PC-9 (cell line): ENCODE measurements at regions not wholly inside any gene's neighbourhood (a gene's known extent, or its start where the extent isn't known, plus 50 kb on each side); places are given as distances from the start of the nearest gene placed in this dataset.
A peak's percentile ranks its signal among the peaks of the same experiment; 100 is the strongest.

Experiments used
- BruUV-seq: library from RNA; stranded (reverse); fragments of 400-500 nt; replicated peaks from 2 replicates; lab custom pipeline; 2021; lab: Mats Ljungman, UMichigan
- CTCF ChIA-PET: fragments of 300-600 bp; sonication (Branson Sonifier 250); formaldehyde crosslinking; loops from one replicate; lab custom pipeline; 2022; ENCODE audit warnings: antibody characterized with exemption; lab: Charles Lee
- POLR2A ChIA-PET: fragments of 300-600 bp; sonication (Branson Sonifier 250); formaldehyde crosslinking; loops from one replicate; lab custom pipeline; 2022; ENCODE audit warnings: antibody characterized with exemption; ENCODE audit not compliant: unreplicated experiment; lab: Charles Lee
- DNase-seq, 2 experiments: peaks; one replicate each; pipeline versions ENCODE4 v3.0.0 to v3.0.0-alpha.2; 2015 to 2022; ENCODE audit warnings: mixed read lengths in 1 of 2
- H2AFZ ChIP-seq: fragments of 200-600 bp; sonication (generic); 2 replicates; pipeline ENCODE4 v1.8.1; 2017; ENCODE audit warnings: antibody characterized with exemption
- H3F3A ChIP-seq: fragments of 200-600 bp; sonication (generic); 2 replicates; pipeline ENCODE4 v1.8.1; 2017; ENCODE audit warnings: antibody characterized with exemption, mild to moderate bottlenecking, low read depth; ENCODE audit not compliant: insufficient read depth
- H3K27ac ChIP-seq: fragments of 200-600 bp; sonication (generic); 2 replicates; pipeline ENCODE4 v1.6.1; 2016; ENCODE audit warnings: mixed run types
- H3K27me3 ChIP-seq: fragments of 200-600 bp; sonication (generic); 2 replicates; pipeline ENCODE4 v1.6.1; 2016; ENCODE audit warnings: low read depth, mixed run types; ENCODE audit not compliant: insufficient read depth
- H3K36me3 ChIP-seq: fragments of 200-600 bp; sonication (generic); 2 replicates; pipeline ENCODE4 v1.6.1; 2016; ENCODE audit warnings: low read depth, mixed run types
- H3K4me1 ChIP-seq: fragments of 200-600 bp; sonication (generic); replicated peaks from 2 replicates; pipeline ENCODE4 v1.6.1; 2016; ENCODE audit warnings: mixed run types; ENCODE audit not compliant: insufficient read depth
- H3K4me2 ChIP-seq: fragments of 200-600 bp; sonication (generic); 2 replicates; pipeline ENCODE4 v1.6.1; 2017; ENCODE audit warnings: mixed run types
- H3K4me3 ChIP-seq: fragments of 200-600 bp; sonication (generic); 2 replicates; pipeline ENCODE4 v1.6.1; 2016; ENCODE audit warnings: mixed run types
- H3K79me2 ChIP-seq: fragments of 200-600 bp; sonication (generic); 2 replicates; pipeline ENCODE4 v1.6.1; 2017; ENCODE audit warnings: low read depth, mixed run types
- H3K9me2 ChIP-seq: fragments of 200-600 bp; sonication (generic); 2 replicates; pipeline ENCODE4 v1.8.1; 2017; ENCODE audit warnings: mild to moderate bottlenecking; ENCODE audit not compliant: insufficient read depth
- H3K9me3 ChIP-seq: fragments of 200-600 bp; sonication (generic); 2 replicates; pipeline ENCODE4 v1.8.1; 2016; ENCODE audit warnings: low read depth; ENCODE audit not compliant: insufficient read depth
- H4K20me1 ChIP-seq: fragments of 200-600 bp; sonication (generic); 2 replicates; pipeline ENCODE4 v1.8.1; 2017; ENCODE audit not compliant: insufficient read depth
- EZH2 ChIP-seq: fragments of 200-600 bp; sonication (generic); IDR thresholded peaks from 2 replicates; pipeline ENCODE4 v1.8.0; 2017; ENCODE audit warnings: antibody characterized with exemption, low read depth
- intact Hi-C: fragments of 100-400 bp; cut with micrococcal nuclease; formaldehyde crosslinking; loops from one replicate; pipeline ENCODE4 v1.10.0; 2022; ENCODE audit not compliant: unreplicated experiment
- TF ChIP-seq, protein P1 (sequence below): fragments of 200-600 bp; sonication (generic); conservative IDR thresholded peaks from 2 replicates; pipeline ENCODE4 v1.6.1; 2017; ENCODE audit warnings: mixed run types, antibody characterized with exemption, mild to moderate bottlenecking, moderate library complexity

GRCh38 chr2:20537423-20538307 is 90.8 kb downstream of the RHOB start:
- Histone ChIP-seq H3K27ac (no peak overlapping the region), H3K27me3 (no peaks in the 10 kb centered on the region), H3K9me3 (no peaks in the 10 kb centered on the region), H3F3A (no peaks in the 10 kb centered on the region; the same call in 1 of the 2 replicates), H4K20me1 (no peaks in the 10 kb centered on the region), H3K4me2 (no peak overlapping the region), H3K4me1 (peaks cover 23% of the 10 kb centered on the region), H3K4me3 (no peak overlapping the region), H2AFZ (no peak overlapping the region), H3K36me3 (no peaks in the 10 kb centered on the region), H3K9me2 (no peaks in the 10 kb centered on the region), H3K79me2 (no peaks in the 10 kb centered on the region)
- DNase-seq = peak in 1 of 2 experiments; percentile 34
- CTCF ChIA-PET = no interaction called here
- BruUV-seq = no TSS peak
- POLR2A ChIA-PET = interaction anchor here (0.6 kb wide), 1 partner anchor 13 kb away, joined by 3 read pairs; no protein-coding TSS in a partner anchor
- no peak for TF ChIP-seq EZH2
- TF ChIP-seq, protein P1, sequence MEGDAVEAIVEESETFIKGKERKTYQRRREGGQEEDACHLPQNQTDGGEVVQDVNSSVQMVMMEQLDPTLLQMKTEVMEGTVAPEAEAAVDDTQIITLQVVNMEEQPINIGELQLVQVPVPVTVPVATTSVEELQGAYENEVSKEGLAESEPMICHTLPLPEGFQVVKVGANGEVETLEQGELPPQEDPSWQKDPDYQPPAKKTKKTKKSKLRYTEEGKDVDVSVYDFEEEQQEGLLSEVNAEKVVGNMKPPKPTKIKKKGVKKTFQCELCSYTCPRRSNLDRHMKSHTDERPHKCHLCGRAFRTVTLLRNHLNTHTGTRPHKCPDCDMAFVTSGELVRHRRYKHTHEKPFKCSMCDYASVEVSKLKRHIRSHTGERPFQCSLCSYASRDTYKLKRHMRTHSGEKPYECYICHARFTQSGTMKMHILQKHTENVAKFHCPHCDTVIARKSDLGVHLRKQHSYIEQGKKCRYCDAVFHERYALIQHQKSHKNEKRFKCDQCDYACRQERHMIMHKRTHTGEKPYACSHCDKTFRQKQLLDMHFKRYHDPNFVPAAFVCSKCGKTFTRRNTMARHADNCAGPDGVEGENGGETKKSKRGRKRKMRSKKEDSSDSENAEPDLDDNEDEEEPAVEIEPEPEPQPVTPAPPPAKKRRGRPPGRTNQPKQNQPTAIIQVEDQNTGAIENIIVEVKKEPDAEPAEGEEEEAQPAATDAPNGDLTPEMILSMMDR = no peak
- intact Hi-C loops = no loop called here

GRCh38 chr2:20538308-20539132 is 91.6 kb downstream of the RHOB start:
- Histone ChIP-seq H3K27me3 (no peaks in the 10 kb centered on the region), H3K4me2 (no peak overlapping the region), H3K27ac (no peak overlapping the region), H3K4me3 (no peak overlapping the region), H3K4me1 (peaks cover 23% of the 10 kb centered on the region), H3K36me3 (no peaks in the 10 kb centered on the region), H2AFZ (no peak overlapping the region), H4K20me1 (no peaks in the 10 kb centered on the region), H3K9me3 (no peaks in the 10 kb centered on the region), H3K9me2 (no peaks in the 10 kb centered on the region), H3F3A (no peaks in the 10 kb centered on the region; the same call in 1 of the 2 replicates), H3K79me2 (no peaks in the 10 kb centered on the region)
- POLR2A ChIA-PET = interaction anchor here (0.6 kb wide), 1 partner anchor 12 kb away, joined by 3 read pairs; no protein-coding TSS in a partner anchor
- intact Hi-C loops = no loop called here
- TF ChIP-seq EZH2 = no peak
- TF ChIP-seq, protein P1 = no peak
- CTCF ChIA-PET = no interaction called here
- BruUV-seq = no TSS peak
- no peak for DNase-seq

DNA sequence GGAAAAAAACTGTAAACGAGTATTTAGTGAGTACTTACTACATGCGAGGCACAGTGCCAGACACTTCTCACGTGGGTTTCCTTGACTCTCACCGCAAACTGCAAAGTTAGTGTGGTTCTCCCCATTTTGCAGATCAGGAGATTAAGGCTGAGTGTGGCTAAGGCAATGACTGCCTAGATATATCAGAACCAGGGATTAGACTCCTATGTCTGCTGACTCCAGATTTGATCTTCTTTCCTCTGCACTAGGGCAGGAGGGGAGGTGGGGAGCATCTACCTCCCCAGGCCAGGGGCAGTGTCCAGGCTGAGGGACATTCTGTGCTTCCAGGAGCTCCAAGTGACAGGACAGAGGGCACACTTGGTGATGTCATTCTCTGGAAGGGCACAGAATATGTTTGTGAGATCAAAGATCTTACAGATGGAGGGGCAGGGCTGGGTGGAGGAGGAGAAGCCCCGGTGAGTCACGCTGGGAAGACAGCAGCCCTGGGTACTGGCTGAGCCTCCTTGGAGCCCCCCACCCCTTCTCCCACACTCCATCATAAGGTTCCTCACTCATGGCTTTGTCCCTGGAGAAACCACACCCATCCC is 92.4 kb downstream of the RHOB start:
- H3F3A ChIP-seq = no peaks in the 10 kb centered on the region; the same call in 1 of the 2 replicates
- H3K27ac ChIP-seq = no peak overlapping the region
- no peaks in the 10 kb centered on the region for H3K36me3 ChIP-seq
- H3K4me1 ChIP-seq = peaks cover 23% of the 10 kb centered on the region
- H3K4me3 ChIP-seq = no peak overlapping the region
- H3K9me2 ChIP-seq = no peaks in the 10 kb centered on the region
- ChIA-PET CTCF (no interaction called here), POLR2A (no interaction called here)
- intact Hi-C loops = no loop called here
- H3K79me2 ChIP-seq = no peaks in the 10 kb centered on the region
- H2AFZ ChIP-seq = no peak overlapping the region
- no peaks in the 10 kb centered on the region for H4K20me1 ChIP-seq
- DNase-seq = peak in 1 of 2 experiments; percentile 34
- no peaks in the 10 kb centered on the region for H3K9me3 ChIP-seq
- no TSS peak for BruUV-seq
- H3K27me3 ChIP-seq = no peaks in the 10 kb centered on the region
- TF ChIP-seq, protein P1 = no peak
- TF ChIP-seq EZH2 = no peak
- H3K4me2 ChIP-seq = no peak overlapping the region
